ENCODE measurements at regions not wholly inside any gene's neighbourhood (a gene's known extent, or its start where the extent isn't known, plus 50 kb on each side); places are given as distances from the start of the nearest gene placed in this dataset.

DNA sequence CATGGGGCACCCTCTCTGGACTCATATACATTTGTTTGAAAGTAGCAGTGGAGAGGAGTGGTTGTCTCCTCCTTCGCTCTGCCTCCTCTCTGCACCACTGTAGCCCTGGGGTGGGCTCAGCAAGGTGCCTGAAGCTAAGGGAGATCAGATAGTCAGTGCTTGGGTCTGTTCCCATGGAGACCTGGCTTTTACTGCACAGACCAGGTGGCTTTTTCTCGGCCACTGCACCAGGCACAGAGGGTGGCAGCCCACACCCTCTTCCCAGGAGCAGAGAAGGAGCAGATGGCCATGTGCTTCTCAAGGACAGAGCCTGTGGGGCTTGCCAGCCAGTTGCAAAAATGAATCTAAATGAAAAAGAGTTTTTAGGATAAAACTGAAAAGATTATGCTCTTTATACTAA, 123.4 kb upstream of the KCNK1 start (continued):
- TF ChIP-seq ZBTB40 (IDR thresholded peaks at IDR 0.05): no peak
- no peak for TF ChIP-seq ZBTB40 (CRISPR knock-in tag; IDR thresholded peaks at IDR 0.05)
- no peak for TF ChIP-seq ZNF282 (CRISPR knock-in tag; IDR thresholded peaks at IDR 0.05)
- TF ChIP-seq ZNF347 (CRISPR knock-in tag; IDR thresholded peaks at IDR 0.05; ENCODE audit: low read depth): no peak
- no peak for TF ChIP-seq NCOA6 (IDR thresholded peaks at IDR 0.05)
- TF ChIP-seq MYC (IDR thresholded peaks at IDR 0.05; ENCODE audit: low read depth, low read length): no peak
- TF ChIP-seq MYC (CRISPR knock-in tag; IDR thresholded peaks at IDR 0.05; ENCODE audit: borderline replicate concordance, low read depth): no peak
- TF ChIP-seq RFX1 (IDR thresholded peaks at IDR 0.05): peak; percentile 43
- no peak for TF ChIP-seq ZHX1 (conservative IDR thresholded peaks at IDR 0.05; ENCODE audit: low read length)
- no peak for TF ChIP-seq ZKSCAN3 (CRISPR knock-in tag; IDR thresholded peaks at IDR 0.05)
- no peak for TF ChIP-seq KAT2B (IDR thresholded peaks at IDR 0.05; ENCODE audit: low read depth, low read length)
- no peak for TF ChIP-seq ETS2 (tag; IDR thresholded peaks at IDR 0.05; ENCODE audit: borderline replicate concordance, poor library complexity, severe bottlenecking)
- TF ChIP-seq ZNF444 (CRISPR knock-in tag; IDR thresholded peaks at IDR 0.05): no peak
- TF ChIP-seq MYNN (IDR thresholded peaks at IDR 0.05): peak; percentile 82; the same call in 1 of the 2 replicates
- TF ChIP-seq MYNN (CRISPR knock-in tag; IDR thresholded peaks at IDR 0.05): no peak
- no peak for TF ChIP-seq SMARCC2 (IDR thresholded peaks at IDR 0.05; ENCODE audit: low read depth)
